Lower leg skin (tissue), 4 donors: ENCODE measurements at regions not wholly inside any gene's neighbourhood (a gene's known extent, or its start where the extent isn't known, plus 50 kb on each side); places are given as distances from the start of the nearest gene placed in this dataset.

Experiments used
- DNase-seq, 2 donors: peaks; one replicate each; pipeline ENCODE4 v3.0.0-alpha.2; 2019; ENCODE audit warnings: low spot score in 2 of 2
- H3K4me3 ChIP-seq: fragments of 200-600 bp; sonication (generic); 2 replicates; pipeline ENCODE4 v1.5.1; 2017; ENCODE audit warnings: mild to moderate bottlenecking, low read depth; ENCODE audit not compliant: poor library complexity, severe bottlenecking
- CTCF ChIP-seq, 3 donors: fragments of 450-650 bp; IDR thresholded peaks; one replicate each; pipeline ENCODE4 v1.5.1; 2016; ENCODE audit warnings: antibody characterized with exemption in 3 of 3, mild to moderate bottlenecking in 3 of 3, moderate library complexity in 2 of 3
- POLR2A ChIP-seq, 2 donors: fragments of 450-650 bp; IDR thresholded peaks; one replicate each; pipeline ENCODE4 v1.6.1; 2016 to 2017; ENCODE audit warnings: antibody characterized with exemption in 2 of 2, mild to moderate bottlenecking in 1 of 2, moderate library complexity in 1 of 2
- WGBS, 2 donors: methylation state at CpG; one replicate each; pipeline ENCODE4 v1.1.5; 2018; 5-methylcytosine and 5-hydroxymethylcytosine counted together
- intact Hi-C: fragments of 100-400 bp; cut with DNase I; formaldehyde crosslinking; loops from one replicate; pipeline ENCODE4 v1.15.0; 2023; ENCODE audit warnings: low total_unique reads

GRCh38 chr3:21801631-21802030 lies 50.6 kb upstream of the ZNF385D start:
- no peak for TF ChIP-seq CTCF (IDR thresholded peaks at IDR 0.05)
- TF ChIP-seq POLR2A (IDR thresholded peaks at IDR 0.05): no peak
- 57 to 68% methylated on average over 3 of the region's 3 CpGs for WGBS, 2 donors
- H3K4me3 ChIP-seq: no peak overlapping the region
- intact Hi-C loops: no loop called here
- DNase-seq: no peak

GRCh38 chr3:21803604-21804003 lies 52.6 kb upstream of the ZNF385D start:
- intact Hi-C loops: no loop called here
- H3K4me3 ChIP-seq: no peak overlapping the region
- DNase-seq: no peak
- TF ChIP-seq POLR2A (IDR thresholded peaks at IDR 0.05): no peak
- no peak for TF ChIP-seq CTCF (IDR thresholded peaks at IDR 0.05)
- 40 to 58% methylated on average over 1 of the region's 1 CpG for WGBS, 2 donors

GRCh38 chr3:21804330-21804729 lies 53.3 kb upstream of the ZNF385D start:
- 20 to 29% methylated on average over 2 of the region's 2 CpGs for WGBS, 2 donors
- no peak for DNase-seq
- no peak overlapping the region for H3K4me3 ChIP-seq
- TF ChIP-seq CTCF (IDR thresholded peaks at IDR 0.05): no peak
- TF ChIP-seq POLR2A (IDR thresholded peaks at IDR 0.05): no peak
- intact Hi-C loops: no loop called here

- 30 to 38% methylated on average over 1 of the region's 1 CpG for WGBS, 2 donors
- TF ChIP-seq POLR2A (IDR thresholded peaks at IDR 0.05): no peak
- no peak for TF ChIP-seq CTCF (IDR thresholded peaks at IDR 0.05)
- intact Hi-C loops: no loop called here
- H3K4me3 ChIP-seq: no peak overlapping the region
- DNase-seq: no peak
These were observed 55.7 kb upstream of the ZNF385D start for GRCh38 chr3:21806733-21807132.

GRCh38 chr3:21825684-21826083 lies 74.7 kb upstream of the ZNF385D start:
- no peak for TF ChIP-seq CTCF (IDR thresholded peaks at IDR 0.05)
- no peak for TF ChIP-seq POLR2A (IDR thresholded peaks at IDR 0.05)
- intact Hi-C loops: no loop called here
- WGBS, 2 donors: 84 to 86% methylated on average over 12 of the region's 12 CpGs

GRCh38 chr3:21826416-21826815 lies 75.4 kb upstream of the ZNF385D start:
- WGBS, 2 donors: 30 to 45% methylated on average over 1 of the region's 1 CpG
- no peak overlapping the region for H3K4me3 ChIP-seq
- TF ChIP-seq POLR2A (IDR thresholded peaks at IDR 0.05) (no peak), CTCF (IDR thresholded peaks at IDR 0.05) (no peak)
- intact Hi-C loops: no loop called here
- no peak for DNase-seq

More at GRCh38 chr3:21825684-21826083, 74.7 kb upstream of the ZNF385D start:
- DNase-seq: no peak
- no peak overlapping the region for H3K4me3 ChIP-seq
